ENCODE measurements at regions not wholly inside any gene's neighbourhood (a gene's known extent, or its start where the extent isn't known, plus 50 kb on each side); places are given as distances from the start of the nearest gene placed in this dataset.
"Not testable (repeated sequence)": the region's sequence is repeated elsewhere in the genome, so short reads cannot be mapped to it uniquely, and the experiment has no call there.

DNA sequence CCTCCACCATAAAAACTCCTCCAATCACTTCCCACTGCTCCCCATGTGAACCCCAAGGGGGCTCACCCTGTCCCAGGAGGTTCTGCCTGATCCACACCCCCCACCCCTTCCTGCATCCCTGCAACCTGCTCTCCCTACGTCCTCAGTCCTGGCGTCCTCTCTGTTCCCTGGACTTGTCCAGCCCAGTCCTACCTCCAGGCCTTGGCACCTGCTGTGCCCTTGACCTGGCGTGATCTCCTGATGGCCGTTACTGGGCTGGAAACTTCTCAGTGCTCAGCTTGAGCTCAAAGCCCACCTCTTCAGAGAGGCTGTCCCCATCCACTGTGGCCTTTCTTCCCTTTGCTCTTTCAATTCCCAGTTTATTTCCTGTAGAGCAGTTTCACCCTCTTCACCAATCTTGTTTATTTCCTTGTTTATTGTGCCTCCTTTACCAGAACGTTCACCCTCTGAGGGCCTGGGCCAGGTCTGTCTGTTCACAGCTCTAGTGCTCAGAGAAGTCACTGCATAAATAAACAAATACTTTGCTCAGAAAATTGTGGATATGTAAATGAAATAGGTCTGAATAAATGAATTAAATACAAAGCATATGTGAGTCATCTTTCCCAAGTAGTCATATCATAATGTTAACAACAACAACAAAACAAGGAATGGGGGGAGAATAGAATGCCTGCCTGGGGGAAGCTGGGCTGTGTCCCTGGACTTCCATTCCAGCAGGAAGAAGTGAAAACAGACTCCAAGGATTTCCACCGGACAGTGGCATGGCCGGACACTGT, 175.7 kb upstream of the SULF2 start:
- no peak for TF ChIP-seq CTCF (IDR thresholded peaks at IDR 0.05; ENCODE audit: low read depth, low read length)
- in situ Hi-C loops (cut with HindIII; ENCODE audit: low sequenced_read_pairs): no loop called here
- no peak overlapping the region for H3K4me3 ChIP-seq (ENCODE audit: low read depth, low read length)
- no peak for DNase-seq (ENCODE audit: low read depth, low spot score)

DNA sequence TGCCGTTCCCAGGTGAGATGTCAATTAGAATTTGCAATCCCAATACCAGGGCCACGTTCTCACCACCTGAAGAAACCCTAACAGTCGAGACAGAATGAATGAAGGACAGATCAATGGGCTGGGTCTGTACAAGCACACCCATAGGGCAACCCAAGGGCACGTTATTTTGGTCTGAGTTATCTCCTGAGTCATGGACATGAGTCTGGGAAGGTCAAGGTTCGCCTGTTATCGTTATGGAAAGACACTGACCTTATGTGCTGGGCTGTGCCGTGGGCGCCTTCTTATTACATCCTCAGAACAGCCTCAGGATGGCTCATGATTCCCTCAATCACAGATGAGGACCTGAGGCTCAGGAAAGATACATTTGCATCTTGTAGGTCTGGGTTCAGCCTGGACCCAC, 175.0 kb upstream of the SULF2 start:
- in situ Hi-C loops (cut with HindIII; ENCODE audit: low sequenced_read_pairs): no loop called here
- H3K4me3 ChIP-seq (ENCODE audit: low read depth, low read length): no peak overlapping the region
- TF ChIP-seq CTCF (IDR thresholded peaks at IDR 0.05; ENCODE audit: low read depth, low read length): no peak
- no peak for DNase-seq (ENCODE audit: low read depth, low spot score)

- DNase-seq (ENCODE audit: low read depth, low spot score); in situ Hi-C loops (cut with HindIII; ENCODE audit: low sequenced_read_pairs); H3K4me3 ChIP-seq (ENCODE audit: low read depth, low read length): not testable (repeated sequence)
These were observed 172.9 kb upstream of the SULF2 start for GRCh38 chr20:47957989-47958801.

DNA sequence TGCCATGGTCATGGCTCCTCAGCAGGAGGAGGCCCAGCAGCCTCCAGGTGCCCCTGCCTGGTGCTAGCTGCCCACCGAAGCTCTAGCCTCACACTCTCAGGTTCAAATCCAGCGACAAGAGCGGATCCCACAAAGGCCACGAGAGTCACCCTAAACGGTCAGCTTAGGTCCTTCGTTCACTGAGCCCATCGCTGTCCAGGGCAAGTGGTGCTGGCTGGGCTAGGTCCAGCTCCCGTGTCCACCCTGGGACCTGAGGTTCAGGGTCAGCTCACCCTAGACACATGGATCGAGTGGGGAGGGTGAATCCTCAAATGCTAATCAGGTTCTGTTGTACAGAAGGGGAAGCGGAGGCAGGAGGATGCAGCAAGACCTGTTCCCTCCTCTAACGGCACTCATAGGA, 171.9 kb upstream of the SULF2 start:
- in situ Hi-C loops (cut with HindIII; ENCODE audit: low sequenced_read_pairs): no loop called here

DNA sequence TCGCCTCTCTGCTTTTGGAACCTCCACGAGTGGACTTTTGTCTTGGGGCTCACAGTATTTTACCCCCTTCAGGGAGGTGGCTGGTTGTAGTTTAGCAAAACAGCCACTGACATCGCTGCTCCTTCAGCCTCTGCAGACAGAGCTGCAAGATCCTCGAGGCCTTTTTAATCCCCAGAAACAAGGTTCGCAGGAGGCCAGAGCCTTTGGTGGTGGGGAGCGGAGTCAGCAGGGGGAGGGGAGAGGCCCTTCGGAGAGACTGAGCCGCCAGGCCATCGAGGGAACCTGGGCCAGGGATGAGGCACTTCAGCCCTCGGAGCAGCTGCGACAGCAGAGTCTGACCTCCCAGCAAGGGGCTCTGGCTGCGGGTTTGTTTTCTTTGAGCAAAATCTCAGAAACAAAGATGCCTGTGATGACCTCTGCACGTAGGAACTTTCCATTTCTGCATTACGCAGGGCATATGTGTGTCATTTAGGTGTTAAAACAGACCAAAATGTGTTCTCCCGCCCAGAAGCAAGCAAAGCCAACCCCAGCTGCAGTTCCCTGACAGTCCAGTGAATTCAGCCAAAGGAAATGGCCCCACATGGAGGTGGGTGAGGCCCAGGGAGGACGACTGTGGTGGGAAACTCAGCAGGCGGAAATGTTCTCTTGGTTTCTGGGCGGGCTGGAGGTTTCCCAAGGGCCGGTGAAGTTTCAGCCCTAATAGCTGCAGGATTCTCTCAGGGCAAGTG, 171.2 kb upstream of the SULF2 start:
- in situ Hi-C loops (cut with HindIII; ENCODE audit: low sequenced_read_pairs): no loop called here
- peak; percentile 51 for DNase-seq (ENCODE audit: low read depth, low spot score)
- no peak overlapping the region for H3K4me3 ChIP-seq (ENCODE audit: low read depth, low read length)
- no peak for TF ChIP-seq CTCF (IDR thresholded peaks at IDR 0.05; ENCODE audit: low read depth, low read length)

More for the DNA sequence above, 171.9 kb upstream of the SULF2 start:
- TF ChIP-seq CTCF (IDR thresholded peaks at IDR 0.05; ENCODE audit: low read depth, low read length): no peak
- DNase-seq (ENCODE audit: low read depth, low spot score): no peak
- H3K4me3 ChIP-seq (ENCODE audit: low read depth, low read length): no peak overlapping the region

DNA sequence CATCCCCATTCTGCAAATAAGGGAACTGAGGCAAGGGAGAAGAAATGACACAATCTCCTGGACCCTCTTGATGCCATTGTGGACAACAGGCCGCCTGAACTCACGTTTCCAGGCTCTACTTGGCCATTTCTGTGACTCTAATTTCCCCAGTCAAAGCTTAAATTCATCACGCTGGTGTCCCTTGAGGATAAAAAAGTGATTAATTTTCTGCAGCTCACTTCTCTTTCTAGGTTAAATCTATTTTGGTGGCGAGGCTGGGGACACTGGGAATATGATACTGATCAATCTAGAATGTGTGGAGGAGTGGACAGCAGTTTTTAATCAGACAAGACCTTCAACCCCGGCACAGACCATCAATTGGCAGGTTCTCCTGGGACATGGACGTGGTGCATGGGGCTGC, 168.2 kb upstream of the SULF2 start:
- in situ Hi-C loops (cut with HindIII; ENCODE audit: low sequenced_read_pairs): no loop called here
- no peak for TF ChIP-seq CTCF (IDR thresholded peaks at IDR 0.05; ENCODE audit: low read depth, low read length)

More for the DNA sequence above, 168.2 kb upstream of the SULF2 start:
- no peak for DNase-seq (ENCODE audit: low read depth, low spot score)
- H3K4me3 ChIP-seq (ENCODE audit: low read depth, low read length): no peak overlapping the region
